Thoracic aorta (tissue), 2 donors: ENCODE measurements at regions not wholly inside any gene's neighbourhood (a gene's known extent, or its start where the extent isn't known, plus 50 kb on each side); places are given as distances from the start of the nearest gene placed in this dataset.

Experiments used
- ATAC-seq: fragments of 150-250 bp; one replicate; pipeline ENCODE4 v1.8.0; 2017; ENCODE audit warnings: low read depth; ENCODE audit not compliant: insufficient number of reproducible peaks, low FRiP score
- DNase-seq: peaks from one replicate; pipeline ENCODE4 v3.0.0-alpha.2; 2020; ENCODE audit warnings: low spot score
- H3K27ac ChIP-seq, 2 donors: fragments of 200-600 bp; sonication (generic); 1 replicate in 1 of 2; 2 replicates in 1 of 2; pipeline ENCODE4 v1.5.1; 2016; ENCODE audit warnings: mild to moderate bottlenecking in 2 of 2, moderate library complexity in 2 of 2
- H3K27me3 ChIP-seq: fragments of 200-600 bp; sonication (generic); replicated peaks from 2 replicates; pipeline ENCODE4 v1.6.0; 2016; ENCODE audit warnings: mild to moderate bottlenecking; ENCODE audit not compliant: insufficient read depth
- H3K36me3 ChIP-seq: fragments of 200-600 bp; sonication (generic); one replicate; pipeline ENCODE4 v1.5.1; 2016
- H3K4me1 ChIP-seq, 2 donors: fragments of 200-600 bp; sonication (generic); 1 replicate in 1 of 2; 2 replicates in 1 of 2; pipeline versions ENCODE4 v1.5.1 to v1.6.0; 2016; ENCODE audit warnings: low read depth in 2 of 2, mild to moderate bottlenecking in 1 of 2; ENCODE audit not compliant: control insufficient read depth in 1 of 2
- H3K4me3 ChIP-seq: fragments of 200-600 bp; sonication (generic); 2 replicates; pipeline ENCODE4 v1.5.1; 2016; ENCODE audit warnings: mild to moderate bottlenecking
- H3K9me3 ChIP-seq: fragments of 200-600 bp; sonication (generic); 2 replicates; pipeline ENCODE4 v1.5.1; 2016
- CTCF ChIP-seq: fragments of 200-600 bp; sonication (generic); IDR thresholded peaks from one replicate; pipeline ENCODE4 v1.5.1; 2019; ENCODE audit warnings: antibody characterized with exemption

- Histone ChIP-seq H3K27ac (no peak overlapping the region), H3K4me1 (no peaks in the 10 kb centered on the region), H3K36me3 (no peaks in the 10 kb centered on the region), H3K9me3 (no peaks in the 10 kb centered on the region), H3K4me3 (no peak overlapping the region), H3K27me3 (no peaks in the 10 kb centered on the region)
- no peak for ATAC-seq
- TF ChIP-seq CTCF = no peak
- no peak for DNase-seq
Measured at GRCh38 chr5:164934039-164934438, 1428.6 kb downstream of the MAT2B start.

- no peak for TF ChIP-seq CTCF
- no peaks in the 10 kb centered on the region for H3K36me3 ChIP-seq
- no peaks in the 10 kb centered on the region for H3K27me3 ChIP-seq
- no peaks in the 10 kb centered on the region for H3K4me1 ChIP-seq
- no peaks in the 10 kb centered on the region for H3K9me3 ChIP-seq
- no peak for ATAC-seq
- no peak for DNase-seq
- no peak overlapping the region for H3K27ac ChIP-seq
- no peak overlapping the region for H3K4me3 ChIP-seq
Measured at GRCh38 chr5:164934561-164934960, 1429.1 kb downstream of the MAT2B start.

DNA sequence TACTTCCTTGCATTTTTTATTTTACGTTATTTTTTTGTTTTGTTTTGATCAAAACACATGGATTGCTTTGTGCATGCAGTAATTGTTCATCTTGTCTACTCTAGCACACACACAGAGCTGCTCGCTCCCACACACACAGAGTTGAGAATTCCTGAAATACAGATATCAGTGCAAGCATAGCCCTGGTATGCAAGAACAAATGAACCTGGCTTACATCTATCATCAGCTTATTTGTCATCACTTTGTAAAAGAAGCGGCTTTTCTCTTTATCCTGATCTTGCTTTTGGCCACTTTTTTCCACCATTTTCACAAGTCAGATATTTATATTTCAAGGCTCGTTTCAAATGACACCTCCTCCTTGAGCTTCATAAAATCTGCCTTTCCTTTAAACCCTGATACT lies 1435.7 kb downstream of the MAT2B start:
- Histone ChIP-seq H3K27me3 (no peaks in the 10 kb centered on the region), H3K27ac (no peak overlapping the region), H3K4me1 (no peaks in the 10 kb centered on the region), H3K36me3 (no peaks in the 10 kb centered on the region), H3K9me3 (no peaks in the 10 kb centered on the region), H3K4me3 (no peak overlapping the region)
- no peak for TF ChIP-seq CTCF
- DNase-seq (no peak), ATAC-seq (no peak)

DNA sequence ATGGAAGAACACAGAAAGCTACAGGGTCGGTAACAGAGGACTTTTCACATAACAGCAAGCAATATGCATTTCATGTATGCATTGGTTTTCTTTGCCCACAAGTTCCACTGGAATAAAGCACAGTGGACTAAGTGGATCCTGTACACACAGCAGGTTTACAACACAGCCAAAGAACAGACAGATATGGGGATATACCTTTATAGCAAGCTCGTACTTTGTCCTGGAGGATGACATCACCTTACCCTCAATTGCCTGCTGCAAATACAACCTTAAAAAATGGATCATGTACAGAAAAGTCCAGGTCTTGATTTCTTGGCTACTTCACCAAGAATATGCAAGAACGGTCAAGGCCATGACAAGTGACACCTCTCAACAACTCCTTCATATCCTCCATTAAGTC lies 1445.5 kb downstream of the MAT2B start:
- H3K9me3 ChIP-seq = no peaks in the 10 kb centered on the region
- H3K36me3 ChIP-seq = no peaks in the 10 kb centered on the region
- H3K4me1 ChIP-seq = no peaks in the 10 kb centered on the region
- no peak overlapping the region for H3K27ac ChIP-seq
- no peak overlapping the region for H3K4me3 ChIP-seq
- H3K27me3 ChIP-seq = no peaks in the 10 kb centered on the region
- no peak for TF ChIP-seq CTCF
- no peak for DNase-seq
- no peak for ATAC-seq

- TF ChIP-seq CTCF = no peak
- Histone ChIP-seq H3K27ac (no peak overlapping the region), H3K36me3 (no peaks in the 10 kb centered on the region), H3K4me1 (no peaks in the 10 kb centered on the region), H3K27me3 (no peaks in the 10 kb centered on the region), H3K4me3 (no peak overlapping the region), H3K9me3 (no peaks in the 10 kb centered on the region)
- ATAC-seq = no peak
- DNase-seq = no peak
Measured at GRCh38 chr5:164951570-164951969, 1446.2 kb downstream of the MAT2B start.
